ENCODE measurements at regions not wholly inside any gene's neighbourhood (a gene's known extent, or its start where the extent isn't known, plus 50 kb on each side); places are given as distances from the start of the nearest gene placed in this dataset.

- Histone ChIP-seq H3K9me3 (no peaks in the 10 kb centered on the region; the same call in 1 of the 2 replicates), H3K36me3 (replicated peaks) (no peaks in the 10 kb centered on the region), H3K27me3 (ENCODE audit: low read depth) (no peaks in the 10 kb centered on the region), H3K4me1 (no peaks in the 10 kb centered on the region), H3K4me3 (no peak overlapping the region)
- in situ Hi-C loops (cut with MboI; ENCODE audit: low sequenced_read_pairs) = loop anchor here (25.0 kb wide), 1 partner anchor 346 kb away; no protein-coding TSS in a partner anchor
- DNase-seq (ENCODE audit: low spot score in 2 of 2) = no peak
Measured at GRCh38 chr17:34133350-34133749, 121.7 kb upstream of the CCL2 start.

GRCh38 chr17:34135841-34136240 lies 119.2 kb upstream of the CCL2 start:
- Histone ChIP-seq H3K27me3 (ENCODE audit: low read depth) (no peaks in the 10 kb centered on the region), H3K4me1 (no peaks in the 10 kb centered on the region), H3K4me3 (no peak overlapping the region), H3K9me3 (no peaks in the 10 kb centered on the region; the same call in 1 of the 2 replicates), H3K36me3 (replicated peaks) (no peaks in the 10 kb centered on the region)
- DNase-seq (ENCODE audit: low spot score in 2 of 2) = no peak
- in situ Hi-C loops (cut with MboI; ENCODE audit: low sequenced_read_pairs) = loop anchor here (25.0 kb wide), 1 partner anchor 349 kb away; no protein-coding TSS in a partner anchor

DNA sequence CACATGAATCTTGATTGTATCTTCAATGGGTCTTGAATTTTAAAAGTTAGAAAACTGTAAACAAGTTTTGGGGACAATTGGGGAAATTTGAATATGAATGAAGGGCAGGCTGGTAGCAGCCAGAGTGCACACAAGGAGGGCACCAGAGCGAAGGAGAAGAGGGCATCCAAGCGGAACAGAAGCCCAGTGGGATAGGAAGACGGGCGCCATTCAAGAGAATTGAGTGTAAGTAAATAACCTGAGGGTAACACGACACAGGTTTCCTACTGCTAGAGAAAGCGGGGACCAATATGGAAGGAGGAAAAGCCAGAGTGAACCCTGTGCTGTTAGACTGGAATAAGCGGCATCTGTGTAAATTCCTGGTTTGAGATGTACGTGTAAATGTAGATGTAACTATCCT lies 115.1 kb upstream of the CCL2 start:
- no peak overlapping the region for H3K4me3 ChIP-seq
- no peaks in the 10 kb centered on the region for H3K36me3 ChIP-seq (replicated peaks)
- DNase-seq (ENCODE audit: low spot score in 2 of 2) = no peak
- in situ Hi-C loops (cut with MboI; ENCODE audit: low sequenced_read_pairs) = loop anchor here (25.0 kb wide), 1 partner anchor 353 kb away; no protein-coding TSS in a partner anchor
- no peaks in the 10 kb centered on the region for H3K4me1 ChIP-seq
- no peaks in the 10 kb centered on the region for H3K27me3 ChIP-seq (ENCODE audit: low read depth)
- H3K9me3 ChIP-seq = no peaks in the 10 kb centered on the region

DNA sequence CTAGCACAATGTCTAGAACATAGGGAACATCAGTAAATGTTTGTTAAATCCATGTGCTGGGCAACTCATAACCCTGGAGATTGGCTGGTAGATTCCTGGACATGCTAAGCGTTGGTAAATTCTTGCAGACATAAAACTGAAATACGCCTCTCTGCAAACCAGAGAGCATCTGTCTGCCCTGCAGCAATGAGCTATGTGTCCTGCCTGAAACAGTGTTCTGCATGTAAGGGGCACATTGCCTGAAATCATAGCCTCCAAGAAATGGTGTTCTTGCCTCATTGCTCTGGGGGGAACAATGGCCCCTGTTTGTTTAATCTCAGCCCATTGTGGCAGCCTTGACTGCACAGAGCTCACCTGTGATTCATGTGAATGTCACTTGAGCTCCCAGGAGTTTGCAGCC lies 113.5 kb upstream of the CCL2 start:
- Histone ChIP-seq H3K4me3 (no peak overlapping the region), H3K4me1 (no peaks in the 10 kb centered on the region), H3K27me3 (ENCODE audit: low read depth) (no peaks in the 10 kb centered on the region), H3K9me3 (no peaks in the 10 kb centered on the region), H3K36me3 (replicated peaks) (no peaks in the 10 kb centered on the region)
- in situ Hi-C loops (cut with MboI; ENCODE audit: low sequenced_read_pairs) = loop anchor here (25.0 kb wide), 1 partner anchor 354 kb away; no protein-coding TSS in a partner anchor
- no peak for DNase-seq (ENCODE audit: low spot score in 2 of 2)

GRCh38 chr17:34143430-34143829 lies 111.7 kb upstream of the CCL2 start:
- Histone ChIP-seq H3K27me3 (ENCODE audit: low read depth) (no peaks in the 10 kb centered on the region), H3K4me3 (no peak overlapping the region), H3K36me3 (replicated peaks) (no peaks in the 10 kb centered on the region), H3K4me1 (no peaks in the 10 kb centered on the region), H3K9me3 (no peaks in the 10 kb centered on the region)
- in situ Hi-C loops (cut with MboI; ENCODE audit: low sequenced_read_pairs) = loop anchor here (25.0 kb wide), 1 partner anchor 356 kb away; no protein-coding TSS in a partner anchor
- no peak for DNase-seq (ENCODE audit: low spot score in 2 of 2)

GRCh38 chr17:34146440-34147043 lies 108.5 kb upstream of the CCL2 start:
- in situ Hi-C loops (cut with MboI; ENCODE audit: low sequenced_read_pairs) = loop anchor here (25.0 kb wide), 1 partner anchor 359 kb away; no protein-coding TSS in a partner anchor
- Histone ChIP-seq H3K4me3 (no peak overlapping the region), H3K36me3 (replicated peaks) (no peaks in the 10 kb centered on the region), H3K4me1 (peaks cover 5% of the 10 kb centered on the region; the same call in 1 of the 2 replicates), H3K9me3 (no peaks in the 10 kb centered on the region), H3K27me3 (ENCODE audit: low read depth) (no peaks in the 10 kb centered on the region)
- peak; percentile 8 to 73 for DNase-seq (ENCODE audit: low spot score in 2 of 2)

- Histone ChIP-seq H3K27me3 (ENCODE audit: low read depth) (no peaks in the 10 kb centered on the region), H3K9me3 (no peaks in the 10 kb centered on the region), H3K36me3 (replicated peaks) (no peaks in the 10 kb centered on the region), H3K4me1 (peaks cover 5% of the 10 kb centered on the region; the same call in 1 of the 2 replicates), H3K4me3 (no peak overlapping the region)
- in situ Hi-C loops (cut with MboI; ENCODE audit: low sequenced_read_pairs) = no loop called here
- peak; percentile 47 to 48 for DNase-seq (ENCODE audit: low spot score in 2 of 2)
Measured at GRCh38 chr17:34151102-34151501, 104.0 kb upstream of the CCL2 start.

DNA sequence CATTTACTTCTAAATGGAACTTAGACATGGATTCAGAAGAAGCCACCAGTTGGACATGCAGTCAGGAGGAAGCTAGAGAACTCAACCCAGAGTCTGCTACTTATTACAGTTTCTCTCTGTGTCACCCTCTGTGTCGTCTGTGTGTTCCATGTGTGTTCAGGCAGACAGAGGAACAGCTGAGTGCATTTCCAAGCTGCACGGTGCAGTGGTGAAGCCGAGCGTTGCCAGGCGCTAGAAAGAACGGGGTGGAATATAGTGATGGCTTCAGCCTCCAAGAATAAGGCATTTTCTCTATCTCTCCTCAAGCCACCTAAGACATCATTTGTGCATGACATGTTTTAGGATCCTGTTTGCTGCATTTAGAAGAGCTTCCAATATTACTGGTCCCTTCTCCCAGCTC lies 101.1 kb upstream of the CCL2 start:
- Histone ChIP-seq H3K4me3 (no peak overlapping the region), H3K27me3 (ENCODE audit: low read depth) (no peaks in the 10 kb centered on the region), H3K36me3 (replicated peaks) (no peaks in the 10 kb centered on the region), H3K4me1 (peaks cover 5% of the 10 kb centered on the region; the same call in 1 of the 2 replicates), H3K9me3 (no peaks in the 10 kb centered on the region)
- in situ Hi-C loops (cut with MboI; ENCODE audit: low sequenced_read_pairs) = no loop called here
- DNase-seq (ENCODE audit: low spot score in 2 of 2) = no peak

- H3K36me3 ChIP-seq (replicated peaks) = no peaks in the 10 kb centered on the region
- H3K4me1 ChIP-seq = peaks cover 5% of the 10 kb centered on the region; the same call in 1 of the 2 replicates
- no peaks in the 10 kb centered on the region for H3K9me3 ChIP-seq
- DNase-seq (ENCODE audit: low spot score in 2 of 2) = no peak
- H3K27me3 ChIP-seq (ENCODE audit: low read depth) = no peaks in the 10 kb centered on the region
- in situ Hi-C loops (cut with MboI; ENCODE audit: low sequenced_read_pairs) = no loop called here
- no peak overlapping the region for H3K4me3 ChIP-seq
Measured at GRCh38 chr17:34154961-34155730, 99.9 kb upstream of the CCL2 start.

GRCh38 chr17:34155947-34156346 lies 99.1 kb upstream of the CCL2 start:
- no peaks in the 10 kb centered on the region for H3K27me3 ChIP-seq (ENCODE audit: low read depth)

DNA sequence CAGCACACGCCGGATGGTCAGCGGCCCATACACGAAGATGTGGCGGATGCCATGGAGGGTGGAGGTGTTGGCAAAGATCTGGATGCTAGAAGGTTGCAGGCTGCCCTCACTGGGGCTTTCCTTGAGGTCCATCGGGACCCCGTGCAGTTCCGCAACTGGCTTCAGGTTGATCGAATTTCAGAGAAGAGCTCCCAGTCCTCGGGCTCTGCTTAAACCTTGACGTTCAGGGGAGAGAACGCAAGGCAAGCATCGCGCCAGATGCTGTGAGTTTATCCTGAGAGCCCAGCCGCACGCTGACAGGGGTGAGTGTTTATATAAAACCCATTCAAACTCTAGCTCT lies 98.7 kb upstream of the CCL2 start:
- H3K4me1 ChIP-seq = peaks cover 2% of the 10 kb centered on the region; the same call in 1 of the 2 replicates
- H3K27me3 ChIP-seq (ENCODE audit: low read depth) = no peaks in the 10 kb centered on the region
- no peaks in the 10 kb centered on the region for H3K9me3 ChIP-seq
- DNase-seq (ENCODE audit: low spot score in 2 of 2) = no peak
- no peak overlapping the region for H3K4me3 ChIP-seq
- in situ Hi-C loops (cut with MboI; ENCODE audit: low sequenced_read_pairs) = no loop called here
- no peaks in the 10 kb centered on the region for H3K36me3 ChIP-seq (replicated peaks)

More at GRCh38 chr17:34155947-34156346, 99.1 kb upstream of the CCL2 start:
- no peaks in the 10 kb centered on the region for H3K9me3 ChIP-seq
- no peak overlapping the region for H3K4me3 ChIP-seq
- H3K36me3 ChIP-seq (replicated peaks) = no peaks in the 10 kb centered on the region
- in situ Hi-C loops (cut with MboI; ENCODE audit: low sequenced_read_pairs) = no loop called here
- peaks cover 5% of the 10 kb centered on the region; the same call in 1 of the 2 replicates for H3K4me1 ChIP-seq
- DNase-seq (ENCODE audit: low spot score in 2 of 2) = no peak

- no peak for DNase-seq (ENCODE audit: low spot score in 2 of 2)
- no peak overlapping the region for H3K4me3 ChIP-seq
- in situ Hi-C loops (cut with MboI; ENCODE audit: low sequenced_read_pairs) = no loop called here
Measured at GRCh38 chr17:34156741-34157589, 98.1 kb upstream of the CCL2 start.

DNA sequence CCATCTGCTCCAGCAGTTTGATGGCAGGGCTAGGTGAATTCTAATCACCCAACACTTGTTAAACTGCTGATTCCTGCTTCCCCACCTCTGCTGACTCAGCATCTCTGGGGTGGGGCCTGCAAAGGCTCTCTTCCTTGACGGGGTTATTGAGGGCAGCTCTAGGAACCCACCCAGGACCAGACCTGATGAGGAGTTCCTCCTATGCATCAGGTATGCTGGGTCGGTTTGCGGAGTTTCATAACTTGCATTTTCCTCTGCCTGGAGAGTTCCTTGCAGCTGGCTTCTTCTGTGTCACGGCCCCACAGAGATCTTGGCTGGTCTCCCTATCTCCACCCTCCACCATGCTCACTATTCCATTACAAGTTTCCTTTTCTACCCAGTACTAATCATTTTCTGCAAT lies 93.4 kb upstream of the CCL2 start:
- Histone ChIP-seq H3K36me3 (replicated peaks) (no peaks in the 10 kb centered on the region), H3K4me3 (no peak overlapping the region), H3K4me1 (no peaks in the 10 kb centered on the region), H3K9me3 (no peaks in the 10 kb centered on the region), H3K27me3 (ENCODE audit: low read depth) (peaks cover 3% of the 10 kb centered on the region; the same call in 1 of the 2 replicates)
- DNase-seq (ENCODE audit: low spot score in 2 of 2) = no peak
- in situ Hi-C loops (cut with MboI; ENCODE audit: low sequenced_read_pairs) = no loop called here

More at GRCh38 chr17:34156741-34157589, 98.1 kb upstream of the CCL2 start:
- Histone ChIP-seq H3K9me3 (no peaks in the 10 kb centered on the region), H3K36me3 (replicated peaks) (no peaks in the 10 kb centered on the region), H3K4me1 (no peaks in the 10 kb centered on the region), H3K27me3 (ENCODE audit: low read depth) (no peaks in the 10 kb centered on the region)

All from HAP-1 (cell line).